Tibial artery (tissue), 4 donors: ENCODE measurements at regions not wholly inside any gene's neighbourhood (a gene's known extent, or its start where the extent isn't known, plus 50 kb on each side); places are given as distances from the start of the nearest gene placed in this dataset.

Source experiments
- DNase-seq, 2 donors: peaks; one replicate each; pipeline ENCODE4 v3.0.0-alpha.2; 2019
- H3K27ac ChIP-seq, 2 donors: fragments of 200-600 bp; sonication (generic) in 1 of 2; 1 replicate in 1 of 2; 2 replicates in 1 of 2; pipeline ENCODE4 v1.5.1; 2018 to 2019; ENCODE audit warnings: mild to moderate bottlenecking in 1 of 2
- H3K27me3 ChIP-seq, 2 donors: fragments of 200-600 bp; sonication (generic) in 1 of 2; one replicate each; pipeline versions ENCODE4 v1.5.1 to v1.6.0; 2016 to 2019
- H3K36me3 ChIP-seq, 3 donors: fragments of 200-600 bp; sonication (generic) in 2 of 3; one replicate each; pipeline ENCODE4 v1.5.1; 2016 to 2019; ENCODE audit warnings: mild to moderate bottlenecking in 2 of 3
- H3K4me1 ChIP-seq, 4 donors: fragments of 200-600 bp; sonication (generic) in 2 of 4; 1 replicate in 3 of 4; 2 replicates in 1 of 4; pipeline ENCODE4 v1.5.1; 2016 to 2019
- H3K4me3 ChIP-seq, 2 donors: fragments of 200-600 bp; sonication (generic) in 1 of 2; 1 replicate in 1 of 2; 2 replicates in 1 of 2; pipeline ENCODE4 v1.5.1; 2018 to 2019; ENCODE audit warnings: mild to moderate bottlenecking in 2 of 2
- H3K9me3 ChIP-seq, 3 donors: fragments of 200-600 bp; sonication (generic) in 1 of 3; one replicate each; pipeline ENCODE4 v1.5.1; 2016 to 2019
- intact Hi-C: fragments of 100-400 bp; cut with DNase I; formaldehyde crosslinking; loops from one replicate; pipeline ENCODE4 v1.15.0; 2023; ENCODE audit warnings: low total_unique reads
- TF ChIP-seq, protein P1 (sequence below), 2 experiments: fragments of 200-600 bp in 1 of 2; fragments of 450-650 bp in 1 of 2; IDR thresholded peaks; one replicate each; pipeline ENCODE4 v1.5.1; 2017 to 2019; ENCODE audit warnings: antibody characterized with exemption in 2 of 2, mild to moderate bottlenecking in 1 of 2, moderate library complexity in 1 of 2

DNA sequence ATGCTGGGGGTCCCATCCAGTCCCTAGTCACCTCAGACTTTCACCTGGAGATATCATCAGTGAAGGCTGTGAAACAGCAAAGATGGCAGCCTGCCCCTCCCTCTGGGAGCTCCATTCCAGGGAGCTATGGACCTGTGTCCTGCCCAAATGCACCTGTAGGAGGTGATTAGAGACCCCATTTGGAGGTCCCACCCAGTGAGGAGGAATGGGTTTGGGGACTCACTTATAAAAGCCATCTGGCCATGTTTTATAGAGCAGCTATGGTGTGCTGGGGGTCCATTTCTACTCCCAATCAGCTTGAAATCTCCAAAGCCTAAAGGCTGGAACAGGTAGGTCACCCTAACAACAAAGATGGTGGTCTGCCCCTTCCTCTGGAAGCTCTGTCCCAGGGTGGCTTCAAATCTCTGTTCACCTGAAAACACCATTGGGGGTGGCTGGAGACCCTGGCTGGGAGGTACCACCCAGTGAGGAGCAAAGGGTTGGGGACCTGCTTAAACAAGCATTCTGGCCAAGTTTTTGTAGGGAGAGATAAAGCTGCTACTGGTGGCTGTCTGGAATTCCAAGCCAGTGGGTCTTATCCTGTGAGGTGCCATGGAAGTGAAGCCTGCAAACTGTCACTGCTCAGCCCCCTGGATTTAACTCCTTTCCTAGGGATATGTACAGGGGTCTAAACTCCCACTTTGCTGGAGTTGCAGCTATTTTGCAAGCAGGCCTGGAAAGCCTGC, 182.3 kb downstream of the RASSF9 start:
- Histone ChIP-seq H3K36me3 (no peaks in the 10 kb centered on the region), H3K9me3 (peaks cover 0 to 5% (median 2%) of the 10 kb centered on the region in 3 donors), H3K4me3 (no peak overlapping the region), H3K27me3 (no peaks in the 10 kb centered on the region), H3K27ac (no peak overlapping the region), H3K4me1 (no peaks in the 10 kb centered on the region)
- intact Hi-C loops: no loop called here
- DNase-seq: no peak
- TF ChIP-seq, protein P1, sequence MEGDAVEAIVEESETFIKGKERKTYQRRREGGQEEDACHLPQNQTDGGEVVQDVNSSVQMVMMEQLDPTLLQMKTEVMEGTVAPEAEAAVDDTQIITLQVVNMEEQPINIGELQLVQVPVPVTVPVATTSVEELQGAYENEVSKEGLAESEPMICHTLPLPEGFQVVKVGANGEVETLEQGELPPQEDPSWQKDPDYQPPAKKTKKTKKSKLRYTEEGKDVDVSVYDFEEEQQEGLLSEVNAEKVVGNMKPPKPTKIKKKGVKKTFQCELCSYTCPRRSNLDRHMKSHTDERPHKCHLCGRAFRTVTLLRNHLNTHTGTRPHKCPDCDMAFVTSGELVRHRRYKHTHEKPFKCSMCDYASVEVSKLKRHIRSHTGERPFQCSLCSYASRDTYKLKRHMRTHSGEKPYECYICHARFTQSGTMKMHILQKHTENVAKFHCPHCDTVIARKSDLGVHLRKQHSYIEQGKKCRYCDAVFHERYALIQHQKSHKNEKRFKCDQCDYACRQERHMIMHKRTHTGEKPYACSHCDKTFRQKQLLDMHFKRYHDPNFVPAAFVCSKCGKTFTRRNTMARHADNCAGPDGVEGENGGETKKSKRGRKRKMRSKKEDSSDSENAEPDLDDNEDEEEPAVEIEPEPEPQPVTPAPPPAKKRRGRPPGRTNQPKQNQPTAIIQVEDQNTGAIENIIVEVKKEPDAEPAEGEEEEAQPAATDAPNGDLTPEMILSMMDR (IDR thresholded peaks at IDR 0.05): no peak

DNA sequence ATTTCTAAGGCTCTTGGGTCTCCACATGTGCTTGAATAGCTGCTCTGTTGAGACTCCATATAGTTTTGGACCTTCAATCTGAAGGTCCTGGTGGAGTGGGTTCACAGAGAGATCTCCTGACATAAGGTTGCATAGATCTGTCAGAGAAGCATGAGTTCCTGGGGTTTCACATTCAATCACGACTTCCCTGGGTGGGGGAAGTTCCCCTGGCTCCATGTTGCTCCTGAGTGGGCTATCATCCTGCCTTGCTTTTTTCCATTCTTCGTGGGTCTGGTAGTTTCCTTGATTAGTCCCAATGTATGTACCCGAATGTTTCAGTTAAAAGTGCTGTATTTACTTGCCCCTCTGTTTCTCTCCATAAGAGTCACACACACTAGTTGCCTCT, 181.8 kb downstream of the RASSF9 start:
- Histone ChIP-seq H3K4me3 (no peak overlapping the region), H3K4me1 (no peaks in the 10 kb centered on the region), H3K36me3 (no peaks in the 10 kb centered on the region), H3K27me3 (no peaks in the 10 kb centered on the region), H3K27ac (no peak overlapping the region), H3K9me3 (peaks cover 0 to 6% (median 5%) of the 10 kb centered on the region in 3 donors)
- intact Hi-C loops: no loop called here
- no peak for DNase-seq
- TF ChIP-seq, protein P1 (IDR thresholded peaks at IDR 0.05): no peak

DNA sequence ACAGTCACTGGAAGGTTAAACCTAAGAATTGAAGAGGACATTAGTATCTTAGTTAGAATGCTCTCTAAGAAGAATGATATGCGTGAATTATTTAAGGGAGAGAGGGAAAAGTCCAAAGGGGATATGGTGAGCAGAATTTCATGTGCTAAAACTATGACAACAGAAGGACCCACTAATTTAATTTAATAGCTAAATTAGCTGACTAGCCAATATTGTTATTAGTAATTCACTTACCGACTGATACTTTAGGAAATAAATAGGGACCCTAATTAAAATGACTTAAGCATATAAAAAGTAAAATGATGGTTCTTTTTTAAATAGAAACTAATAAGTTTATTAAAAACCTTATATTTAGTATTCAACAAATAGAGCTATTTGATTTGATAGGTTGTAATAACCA, 179.6 kb downstream of the RASSF9 start:
- TF ChIP-seq, protein P1 (IDR thresholded peaks at IDR 0.05): no peak
- Histone ChIP-seq H3K9me3 (peaks cover 0 to 6% (median 5%) of the 10 kb centered on the region in 3 donors), H3K4me1 (no peaks in the 10 kb centered on the region), H3K36me3 (no peaks in the 10 kb centered on the region), H3K27ac (no peak overlapping the region), H3K27me3 (no peaks in the 10 kb centered on the region), H3K4me3 (no peak overlapping the region)
- intact Hi-C loops: no loop called here
- no peak for DNase-seq

DNA sequence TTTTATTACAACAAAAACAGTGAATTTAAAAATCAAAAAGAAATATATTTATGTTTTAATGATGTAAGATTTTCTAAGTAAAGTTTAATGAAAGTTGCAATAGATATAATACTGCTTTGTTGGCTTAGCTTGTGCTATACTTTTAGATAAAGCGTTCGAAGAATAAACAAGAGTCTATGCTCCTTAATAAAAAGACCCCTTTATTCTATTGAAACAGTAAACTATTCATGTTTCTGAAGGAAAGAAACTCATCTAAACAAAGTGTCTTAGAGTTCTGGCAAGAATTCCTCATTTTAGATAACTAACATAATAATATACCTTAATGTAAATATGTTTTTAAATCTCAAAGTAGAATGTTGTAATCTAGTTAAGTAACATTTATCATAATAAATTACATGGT, 179.0 kb downstream of the RASSF9 start:
- Histone ChIP-seq H3K4me3 (no peak overlapping the region), H3K4me1 (no peaks in the 10 kb centered on the region), H3K27ac (no peak overlapping the region), H3K36me3 (no peaks in the 10 kb centered on the region), H3K27me3 (no peaks in the 10 kb centered on the region), H3K9me3 (peaks cover 0 to 6% (median under 1%) of the 10 kb centered on the region in 3 donors)
- DNase-seq: no peak
- TF ChIP-seq, protein P1 (IDR thresholded peaks at IDR 0.05): no peak
- intact Hi-C loops: no loop called here

DNA sequence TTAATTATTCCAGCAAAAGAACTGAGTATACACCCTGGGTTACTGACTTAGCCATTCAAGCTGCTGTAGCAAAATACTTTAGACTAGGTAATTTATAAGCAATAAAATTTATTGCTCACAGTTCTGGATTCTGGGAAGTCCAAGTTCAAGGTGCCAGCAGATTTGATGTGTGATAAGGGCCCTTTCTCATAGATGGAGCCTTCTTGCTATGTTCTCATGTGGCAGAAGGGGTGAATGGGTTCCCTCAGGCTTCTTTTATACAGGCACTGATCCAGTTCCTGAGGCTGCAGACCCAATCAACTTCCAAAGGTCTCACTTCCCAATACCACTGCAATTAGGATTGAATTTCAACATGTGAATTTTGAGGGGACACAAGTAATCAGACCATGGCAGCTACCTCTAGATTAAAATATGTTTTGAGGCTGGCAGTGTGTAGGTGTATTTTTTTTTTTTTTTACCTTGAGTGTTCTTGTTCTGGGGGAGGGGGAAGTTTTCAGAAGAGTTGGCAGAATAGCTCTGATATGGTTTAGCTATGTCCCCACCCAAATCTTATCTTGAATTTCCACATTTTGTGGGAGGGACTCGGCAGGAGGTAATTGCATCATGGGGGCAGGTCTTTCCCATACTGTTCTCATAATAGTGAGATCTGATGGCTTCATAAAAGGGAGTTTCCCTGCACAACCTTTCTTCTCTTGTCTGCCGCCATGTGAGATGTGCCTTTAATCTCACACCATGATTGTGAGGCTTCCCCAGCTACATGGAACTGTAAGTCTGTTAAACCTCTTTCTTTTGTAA, 178.2 kb downstream of the RASSF9 start:
- Histone ChIP-seq H3K27ac (no peak overlapping the region), H3K36me3 (no peaks in the 10 kb centered on the region), H3K4me1 (no peaks in the 10 kb centered on the region), H3K27me3 (no peaks in the 10 kb centered on the region), H3K9me3 (peaks cover 0 to 6% (median 0%) of the 10 kb centered on the region in 3 donors), H3K4me3 (no peak overlapping the region)
- TF ChIP-seq, protein P1 (IDR thresholded peaks at IDR 0.05): no peak
- no peak for DNase-seq
- intact Hi-C loops: no loop called here
